HEK293 (cell line): ENCODE measurements at regions not wholly inside any gene's neighbourhood (a gene's known extent, or its start where the extent isn't known, plus 50 kb on each side); places are given as distances from the start of the nearest gene placed in this dataset.

Experiments used
- CTCF ChIA-PET: fragments of 350-600 bp; formaldehyde crosslinking; extraction: SDS; loops from one replicate; lab custom pipeline; 2021; ENCODE audit warnings: antibody characterized with exemption; lab: Yijun Ruan, JAX
- POLR2A ChIA-PET: fragments of 300-600 bp; formaldehyde crosslinking; extraction: SDS; loops from one replicate; lab custom pipeline; 2020; ENCODE audit warnings: antibody characterized with exemption, inconsistent platforms; lab: Yijun Ruan, JAX
- H3K27ac ChIP-seq: fragments of 200-500 bp; sonication (Bioruptor generic); 2 replicates; pipeline ENCODE4 v1.5.1; 2014; ENCODE audit warnings: low read depth, low read length, control low read depth, inconsistent platforms; ENCODE audit errors: extremely low read depth
- H3K36me3 ChIP-seq, 2 experiments: fragments of 200-500 bp in 1 of 2; sonication (Bioruptor generic) in 1 of 2; 1 replicate in 1 of 2; 2 replicates in 1 of 2; pipeline ENCODE4 v1.5.1; 2014 to 2017; ENCODE audit warnings: inconsistent platforms in 2 of 2, low read length in 2 of 2; ENCODE audit not compliant: control insufficient read depth in 2 of 2, insufficient read depth in 1 of 2
- H3K4me1 ChIP-seq: fragments of 200-500 bp; sonication (Bioruptor generic); 2 replicates; pipeline ENCODE4 v1.5.1; 2014; ENCODE audit warnings: mild to moderate bottlenecking, low read length, inconsistent platforms; ENCODE audit not compliant: control insufficient read depth, insufficient read depth
- H3K4me3 ChIP-seq: 2 replicates; pipeline ENCODE4 v1.5.1; 2011; ENCODE audit warnings: low read depth, mild to moderate bottlenecking, control low read depth, low read length, moderate library complexity
- H3K9me3 ChIP-seq: fragments of 200-500 bp; sonication (Bioruptor generic); 2 replicates; pipeline ENCODE4 v1.5.1; 2014; ENCODE audit warnings: low read depth, low read length, inconsistent platforms; ENCODE audit not compliant: control insufficient read depth, insufficient read depth
- KLF8 ChIP-seq: fragments of 450-650 bp; formaldehyde crosslinking; IDR thresholded peaks from 2 replicates; pipeline ENCODE4 v1.5.1; 2016; ENCODE audit warnings: missing biosample characterization, missing genetic modification characterization
- KLF9 ChIP-seq: fragments of 450-650 bp; formaldehyde crosslinking; IDR thresholded peaks from 2 replicates; pipeline ENCODE4 v1.5.1; 2016; ENCODE audit warnings: missing biosample characterization, missing genetic modification characterization, low read depth
- MZF1 ChIP-seq: fragments of 450-650 bp; formaldehyde crosslinking; IDR thresholded peaks from 2 replicates; pipeline ENCODE4 v1.5.1; 2017; ENCODE audit warnings: missing biosample characterization, missing genetic modification characterization, borderline replicate concordance
- PRDM2 ChIP-seq: fragments of 450-650 bp; formaldehyde crosslinking; IDR thresholded peaks from 2 replicates; pipeline ENCODE4 v1.5.1; 2016; ENCODE audit warnings: missing biosample characterization, missing genetic modification characterization, borderline replicate concordance
- ZEB2 ChIP-seq: fragments of 450-650 bp; formaldehyde crosslinking; IDR thresholded peaks from 2 replicates; pipeline ENCODE4 v1.5.1; 2016; ENCODE audit warnings: missing biosample characterization, missing genetic modification characterization
- ZFP41 ChIP-seq: fragments of 450-650 bp; formaldehyde crosslinking; IDR thresholded peaks from 2 replicates; pipeline ENCODE4 v1.5.1; 2016; ENCODE audit warnings: missing biosample characterization, missing genetic modification characterization, borderline replicate concordance
- ZNF10 ChIP-seq: fragments of 450-650 bp; formaldehyde crosslinking; IDR thresholded peaks from 2 replicates; pipeline ENCODE4 v1.5.1; 2017; ENCODE audit warnings: missing biosample characterization, missing genetic modification characterization
- ZNF121 ChIP-seq: fragments of 450-650 bp; formaldehyde crosslinking; IDR thresholded peaks from 2 replicates; pipeline ENCODE4 v1.5.1; 2016; ENCODE audit warnings: missing biosample characterization, missing genetic modification characterization
- ZNF223 ChIP-seq: fragments of 450-650 bp; formaldehyde crosslinking; IDR thresholded peaks from 2 replicates; pipeline ENCODE4 v1.5.1; 2016; ENCODE audit warnings: missing biosample characterization, missing genetic modification characterization
- ZNF274 ChIP-seq, 2 experiments: fragments of 200-500 bp in 1 of 2; fragments of 450-650 bp in 1 of 2; sonication (Bioruptor generic) in 1 of 2; formaldehyde crosslinking in 1 of 2; IDR thresholded peaks; 2 replicates each; pipeline versions ENCODE4 v1.5.1 to v1.6.1; 2014 to 2016; ENCODE audit warnings: borderline replicate concordance in 1 of 2, inconsistent platforms in 1 of 2, low read length in 1 of 2, missing biosample characterization in 1 of 2, missing genetic modification characterization in 1 of 2
- ZNF404 ChIP-seq: fragments of 450-650 bp; formaldehyde crosslinking; IDR thresholded peaks from 2 replicates; pipeline ENCODE4 v1.5.1; 2017; ENCODE audit warnings: missing biosample characterization, missing genetic modification characterization
- ZNF416 ChIP-seq: fragments of 450-650 bp; formaldehyde crosslinking; IDR thresholded peaks from 2 replicates; pipeline ENCODE4 v1.5.1; 2016; ENCODE audit warnings: missing biosample characterization, missing genetic modification characterization
- ZNF514 ChIP-seq: fragments of 450-650 bp; formaldehyde crosslinking; IDR thresholded peaks from 2 replicates; pipeline ENCODE4 v1.5.1; 2016; ENCODE audit warnings: missing biosample characterization, missing genetic modification characterization
- ZNF549 ChIP-seq: fragments of 450-650 bp; IDR thresholded peaks from 2 replicates; pipeline ENCODE4 v1.5.1; 2018; ENCODE audit warnings: missing biosample characterization, missing genetic modification characterization, mild to moderate bottlenecking, inconsistent platforms, moderate library complexity
- ZNF571 ChIP-seq: fragments of 450-650 bp; formaldehyde crosslinking; IDR thresholded peaks from 2 replicates; pipeline ENCODE4 v1.5.0; 2017; ENCODE audit warnings: missing biosample characterization, missing genetic modification characterization
- ZNF658 ChIP-seq: fragments of 450-650 bp; formaldehyde crosslinking; IDR thresholded peaks from 2 replicates; pipeline ENCODE4; 2016; ENCODE audit warnings: missing biosample characterization, missing genetic modification characterization
- TF ChIP-seq, protein P1 (sequence below): fragments of 450-650 bp; formaldehyde crosslinking; IDR thresholded peaks from 2 replicates; pipeline ENCODE4 v1.5.1; 2017; ENCODE audit warnings: missing biosample characterization, missing genetic modification characterization
- TF ChIP-seq, protein P2 (sequence below): fragments of 450-650 bp; IDR thresholded peaks from 2 replicates; pipeline ENCODE4 v1.5.1; 2018; ENCODE audit warnings: missing biosample characterization, missing genetic modification characterization

GRCh38 chr12:17511369-17511768 is 578.6 kb downstream of the RERGL start:
- Histone ChIP-seq H3K4me1 (no peaks in the 10 kb centered on the region), H3K36me3 (no peaks in the 10 kb centered on the region), H3K27ac (no peak overlapping the region), H3K4me3 (no peak overlapping the region), H3K9me3 (no peaks in the 10 kb centered on the region)
- ChIA-PET POLR2A (no interaction called here), CTCF (interaction anchor here (0.6 kb wide), 2 partner anchors 10 to 570 kb away, joined by 3 to 4 read pairs; no protein-coding TSS in a partner anchor)
- TF ChIP-seq ZNF223 (no peak), ZNF658 (tag by site-specific recombination) (no peak), ZNF121 (tag by site-specific recombination) (no peak), ZNF549 (tag by site-specific recombination) (no peak), ZNF10 (no peak), KLF8 (tag by site-specific recombination) (no peak), ZNF514 (tag by site-specific recombination) (no peak), KLF9 (no peak), ZFP41 (tag by site-specific recombination) (no peak), PRDM2 (tag by site-specific recombination) (no peak), ZNF274 (IDR thresholded peaks at IDR 0.05; ENCODE audit: low read length) (no peak), ZNF274 (tag by site-specific recombination; IDR thresholded peaks at IDR 0.05; ENCODE audit: borderline replicate concordance) (no peak), MZF1 (tag by site-specific recombination) (no peak)
- TF ChIP-seq, protein P1, sequence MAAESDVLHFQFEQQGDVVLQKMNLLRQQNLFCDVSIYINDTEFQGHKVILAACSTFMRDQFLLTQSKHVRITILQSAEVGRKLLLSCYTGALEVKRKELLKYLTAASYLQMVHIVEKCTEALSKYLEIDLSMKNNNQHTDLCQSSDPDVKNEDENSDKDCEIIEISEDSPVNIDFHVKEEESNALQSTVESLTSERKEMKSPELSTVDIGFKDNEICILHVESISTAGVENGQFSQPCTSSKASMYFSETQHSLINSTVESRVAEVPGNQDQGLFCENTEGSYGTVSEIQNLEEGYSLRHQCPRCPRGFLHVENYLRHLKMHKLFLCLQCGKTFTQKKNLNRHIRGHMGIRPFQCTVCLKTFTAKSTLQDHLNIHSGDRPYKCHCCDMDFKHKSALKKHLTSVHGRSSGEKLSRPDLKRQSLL (tag by site-specific recombination) = no peak

- Histone ChIP-seq H3K36me3 (no peaks in the 10 kb centered on the region), H3K9me3 (no peaks in the 10 kb centered on the region), H3K4me1 (no peaks in the 10 kb centered on the region)
- POLR2A ChIA-PET = no interaction called here
- TF ChIP-seq ZNF416 (no peak), ZNF571 (tag by site-specific recombination) (no peak), ZNF404 (tag by site-specific recombination) (no peak), ZEB2 (tag by site-specific recombination) (no peak)
- TF ChIP-seq, protein P2, sequence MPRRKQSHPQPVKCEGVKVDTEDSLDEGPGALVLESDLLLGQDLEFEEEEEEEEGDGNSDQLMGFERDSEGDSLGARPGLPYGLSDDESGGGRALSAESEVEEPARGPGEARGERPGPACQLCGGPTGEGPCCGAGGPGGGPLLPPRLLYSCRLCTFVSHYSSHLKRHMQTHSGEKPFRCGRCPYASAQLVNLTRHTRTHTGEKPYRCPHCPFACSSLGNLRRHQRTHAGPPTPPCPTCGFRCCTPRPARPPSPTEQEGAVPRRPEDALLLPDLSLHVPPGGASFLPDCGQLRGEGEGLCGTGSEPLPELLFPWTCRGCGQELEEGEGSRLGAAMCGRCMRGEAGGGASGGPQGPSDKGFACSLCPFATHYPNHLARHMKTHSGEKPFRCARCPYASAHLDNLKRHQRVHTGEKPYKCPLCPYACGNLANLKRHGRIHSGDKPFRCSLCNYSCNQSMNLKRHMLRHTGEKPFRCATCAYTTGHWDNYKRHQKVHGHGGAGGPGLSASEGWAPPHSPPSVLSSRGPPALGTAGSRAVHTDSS (tag by site-specific recombination) = no peak
- TF ChIP-seq, all 188 proteins: peak for 0
- Histone ChIP-seq H3K27ac (no peak overlapping the region), H3K4me3 (no peak overlapping the region)
- CTCF ChIA-PET = interaction anchor here (0.6 kb wide), 2 partner anchors 125 to 493 kb away, joined by 3 to 4 read pairs; no protein-coding TSS in a partner anchor
Observed at GRCh38 chr12:17507336-17507735, 582.7 kb downstream of the RERGL start.
